Prostate gland (tissue), 2 donors: ENCODE measurements at regions not wholly inside any gene's neighbourhood (a gene's known extent, or its start where the extent isn't known, plus 50 kb on each side); places are given as distances from the start of the nearest gene placed in this dataset.

Source experiments
- CTCF ChIP-seq, 4 experiments: fragments of 200-600 bp in 2 of 4; fragments of 450-650 bp in 2 of 4; sonication (generic) in 2 of 4; IDR thresholded peaks; 1 replicate in 3 of 4; 2 replicates in 1 of 4; pipeline ENCODE4 v1.5.1; 2016 to 2019; ENCODE audit warnings: antibody characterized with exemption in 4 of 4, mild to moderate bottlenecking in 2 of 4, moderate library complexity in 2 of 4
- POLR2A ChIP-seq: fragments of 450-650 bp; IDR thresholded peaks from one replicate; pipeline ENCODE4 v1.6.1; 2016; ENCODE audit warnings: antibody characterized with exemption, mild to moderate bottlenecking
- POLR2AphosphoS5 ChIP-seq: sonication (generic); formaldehyde crosslinking; IDR thresholded peaks from one replicate; pipeline ENCODE4 v1.6.1; 2017; ENCODE audit warnings: antibody characterized with exemption

DNA sequence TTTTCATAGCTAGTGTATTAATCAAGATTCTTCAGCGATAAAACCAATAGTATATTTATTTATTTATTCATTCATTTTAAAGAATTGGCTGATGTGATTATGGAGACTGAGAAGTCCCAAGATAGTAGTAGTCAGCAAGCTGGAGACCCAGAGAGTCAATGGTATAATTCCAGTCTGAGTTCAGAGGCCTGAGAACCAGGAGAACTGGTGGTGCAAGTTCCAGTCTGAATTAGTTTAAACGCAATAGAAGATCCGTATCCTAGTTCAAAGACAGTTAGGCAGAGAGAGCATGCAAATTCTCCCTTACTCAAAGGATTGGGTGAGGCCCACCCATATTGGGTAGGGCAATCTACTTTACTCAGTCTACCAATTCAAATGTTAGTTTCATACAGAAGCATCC, 364.2 kb upstream of the RPS23 start:
- TF ChIP-seq CTCF (IDR thresholded peaks at IDR 0.05) (no peak), POLR2A (no peak), POLR2AphosphoS5 (no peak)
